ENCODE measurements at regions not wholly inside any gene's neighbourhood (a gene's known extent, or its start where the extent isn't known, plus 50 kb on each side); places are given as distances from the start of the nearest gene placed in this dataset.
"Not testable (repeated sequence)": the region's sequence is repeated elsewhere in the genome, so short reads cannot be mapped to it uniquely, and the experiment has no call there.

DNA sequence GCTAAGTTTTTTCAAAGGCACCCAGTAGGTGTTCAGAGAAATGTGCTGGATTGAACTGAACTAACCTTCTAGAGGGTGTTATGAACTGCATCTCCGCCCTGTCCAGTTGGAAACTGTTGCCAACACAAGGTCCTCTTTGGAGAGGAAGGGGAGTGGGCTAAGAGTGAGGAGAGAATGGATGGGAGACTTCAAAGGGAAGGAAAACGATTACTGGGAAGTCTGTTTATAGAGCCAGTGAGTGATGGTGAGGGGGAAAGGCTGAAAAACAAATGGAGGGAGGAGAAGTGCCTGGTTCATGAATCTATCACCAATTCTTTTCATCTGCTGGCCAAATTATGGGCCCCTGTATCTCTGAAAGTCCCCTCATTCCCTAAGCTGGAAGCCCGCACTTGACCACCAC, 86.0 kb upstream of the TBX5 start:
- H3K4me3 ChIP-seq (replicated peaks in 1 of 3; ENCODE audit: insufficient read depth in 1 of 3, low read depth in 1 of 3, low read length in 3 of 3) = no peak overlapping the region
- H3K79me2 ChIP-seq (ENCODE audit: control insufficient read depth, insufficient read depth, low read length) = no peaks in the 10 kb centered on the region
- no peaks in the 10 kb centered on the region for H3K27me3 ChIP-seq (ENCODE audit: control insufficient read depth in 2 of 2, insufficient read depth in 2 of 2, low read length in 2 of 2)
- intact Hi-C loops (cut with micrococcal nuclease) = no loop called here
- dilution Hi-C loops (cut with MboI; ENCODE audit: extremely low pct_ligation_motif_present, low sequenced_read_pairs) = loop anchor here (25.0 kb wide), 1 partner anchor 480 kb away; no protein-coding TSS in a partner anchor
- FAIRE-seq (no peak), DNase-seq (ENCODE audit: low read depth, low spot score) (no peak)
- no TSS peak for BruUV-seq (replicated peaks)
- H2AFZ ChIP-seq (ENCODE audit: low read depth, low read length) = no peak overlapping the region
- H3K27ac ChIP-seq (ENCODE audit: insufficient read depth, low read depth, low read length) = no peak overlapping the region
- no peak overlapping the region for H3K4me2 ChIP-seq (ENCODE audit: insufficient read depth, low read length)
- H3K4me1 ChIP-seq (ENCODE audit: control insufficient read depth, extremely low read depth, insufficient read depth, low read length) = no peaks in the 10 kb centered on the region
- H3K9me1 ChIP-seq (replicated peaks; ENCODE audit: control insufficient read depth, extremely low read depth, insufficient read depth, low read length) = no peaks in the 10 kb centered on the region
- no peaks in the 10 kb centered on the region for H4K20me1 ChIP-seq (replicated peaks; ENCODE audit: control insufficient read depth, extremely low read depth, insufficient read depth, low read length)
- TF ChIP-seq POLR2AphosphoS5 (IDR thresholded peaks at IDR 0.05; ENCODE audit: insufficient read depth, low read depth, low read length) (no peak), GATA2 (IDR thresholded peaks at IDR 0.05; ENCODE audit: insufficient read depth, insufficient read length, low read depth, low read length) (no peak), JUN (IDR thresholded peaks at IDR 0.05; ENCODE audit: borderline replicate concordance, insufficient read depth, insufficient read length, low read depth) (no peak), EZH2 (IDR thresholded peaks at IDR 0.05; ENCODE audit: borderline replicate concordance, low read depth, low read length, severe bottlenecking) (no peak), MYC (IDR thresholded peaks at IDR 0.05; ENCODE audit: low read depth, low read length) (no peak), POLR2A (IDR thresholded peaks at IDR 0.05; ENCODE audit: low read depth, low read length) (no peak), FOS (IDR thresholded peaks at IDR 0.05; ENCODE audit: borderline replicate concordance, insufficient read depth, low read length) (no peak)
- TF ChIP-seq, protein P1, sequence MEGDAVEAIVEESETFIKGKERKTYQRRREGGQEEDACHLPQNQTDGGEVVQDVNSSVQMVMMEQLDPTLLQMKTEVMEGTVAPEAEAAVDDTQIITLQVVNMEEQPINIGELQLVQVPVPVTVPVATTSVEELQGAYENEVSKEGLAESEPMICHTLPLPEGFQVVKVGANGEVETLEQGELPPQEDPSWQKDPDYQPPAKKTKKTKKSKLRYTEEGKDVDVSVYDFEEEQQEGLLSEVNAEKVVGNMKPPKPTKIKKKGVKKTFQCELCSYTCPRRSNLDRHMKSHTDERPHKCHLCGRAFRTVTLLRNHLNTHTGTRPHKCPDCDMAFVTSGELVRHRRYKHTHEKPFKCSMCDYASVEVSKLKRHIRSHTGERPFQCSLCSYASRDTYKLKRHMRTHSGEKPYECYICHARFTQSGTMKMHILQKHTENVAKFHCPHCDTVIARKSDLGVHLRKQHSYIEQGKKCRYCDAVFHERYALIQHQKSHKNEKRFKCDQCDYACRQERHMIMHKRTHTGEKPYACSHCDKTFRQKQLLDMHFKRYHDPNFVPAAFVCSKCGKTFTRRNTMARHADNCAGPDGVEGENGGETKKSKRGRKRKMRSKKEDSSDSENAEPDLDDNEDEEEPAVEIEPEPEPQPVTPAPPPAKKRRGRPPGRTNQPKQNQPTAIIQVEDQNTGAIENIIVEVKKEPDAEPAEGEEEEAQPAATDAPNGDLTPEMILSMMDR (IDR thresholded peaks at IDR 0.05; ENCODE audit: extremely low read depth in 1 of 2, insufficient read depth in 1 of 2, low read depth in 1 of 2, low read length in 2 of 2) = no peak
- TF ChIP-seq, protein P2, sequence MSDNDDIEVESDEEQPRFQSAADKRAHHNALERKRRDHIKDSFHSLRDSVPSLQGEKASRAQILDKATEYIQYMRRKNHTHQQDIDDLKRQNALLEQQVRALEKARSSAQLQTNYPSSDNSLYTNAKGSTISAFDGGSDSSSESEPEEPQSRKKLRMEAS (IDR thresholded peaks at IDR 0.05; ENCODE audit: insufficient read depth, insufficient read length) = no peak
- H3K36me3 ChIP-seq (ENCODE audit: control insufficient read depth in 2 of 2, extremely low read depth in 1 of 2, insufficient read depth in 2 of 2, low read length in 2 of 2) = no peaks in the 10 kb centered on the region
- no peaks in the 10 kb centered on the region for H3K9me3 ChIP-seq (replicated peaks; ENCODE audit: control insufficient read depth, insufficient read depth, low read length)
- ChIA-PET POLR2A (no interaction called here), CTCF (no interaction called here)
- H3K9ac ChIP-seq (replicated peaks; ENCODE audit: extremely low read depth, insufficient read depth, low read length) = no peak overlapping the region

DNA sequence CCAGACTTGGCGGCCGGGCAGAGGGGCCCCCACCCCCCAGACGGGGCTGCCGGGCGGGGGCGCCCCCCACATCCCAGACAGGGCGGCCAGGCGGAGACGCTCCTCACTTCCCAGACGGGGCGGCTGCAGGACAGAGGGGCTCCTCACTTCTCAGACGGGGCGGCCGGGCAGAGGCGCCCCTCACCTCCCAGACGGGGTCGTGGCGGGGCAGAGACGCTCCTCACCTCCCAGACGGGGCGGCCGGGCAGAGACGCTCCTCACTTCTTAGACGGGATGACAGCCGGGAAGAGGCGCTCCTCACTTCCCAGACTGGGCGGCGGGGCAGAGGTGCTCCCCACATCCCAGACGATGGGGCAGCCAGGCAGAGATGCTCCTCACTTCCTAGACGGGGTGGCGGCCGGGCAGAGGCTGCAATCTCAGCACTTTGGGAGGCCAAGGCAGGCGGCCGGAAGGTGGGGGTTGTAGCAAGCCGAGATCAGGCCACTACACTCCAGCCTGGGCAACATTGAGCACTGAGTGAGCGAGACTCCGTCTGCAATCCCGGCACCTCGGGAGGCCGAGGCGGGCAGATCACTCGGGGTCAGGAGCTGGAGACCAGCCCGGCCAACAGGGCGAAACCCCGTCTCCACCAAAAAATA, 79.0 kb upstream of the TBX5 start:
- H4K20me1 ChIP-seq (replicated peaks; ENCODE audit: control insufficient read depth, extremely low read depth, insufficient read depth, low read length); H3K9ac ChIP-seq (replicated peaks; ENCODE audit: extremely low read depth, insufficient read depth, low read length); CTCF ChIA-PET; H3K79me2 ChIP-seq (ENCODE audit: control insufficient read depth, insufficient read depth, low read length); DNase-seq (ENCODE audit: low read depth, low spot score); H3K4me1 ChIP-seq (ENCODE audit: control insufficient read depth, extremely low read depth, insufficient read depth, low read length); POLR2A ChIA-PET; BruUV-seq (replicated peaks); H3K4me2 ChIP-seq (ENCODE audit: insufficient read depth, low read length); H3K9me1 ChIP-seq (replicated peaks; ENCODE audit: control insufficient read depth, extremely low read depth, insufficient read depth, low read length); H3K4me3 ChIP-seq (replicated peaks in 1 of 3; ENCODE audit: insufficient read depth in 1 of 3, low read depth in 1 of 3, low read length in 3 of 3); H2AFZ ChIP-seq (ENCODE audit: low read depth, low read length); H3K27ac ChIP-seq (ENCODE audit: insufficient read depth, low read depth, low read length); H3K9me3 ChIP-seq (replicated peaks; ENCODE audit: control insufficient read depth, insufficient read depth, low read length); FAIRE-seq; H3K36me3 ChIP-seq (ENCODE audit: control insufficient read depth in 2 of 2, extremely low read depth in 1 of 2, insufficient read depth in 2 of 2, low read length in 2 of 2); intact Hi-C loops (cut with micrococcal nuclease): not testable (repeated sequence)
- peaks cover 8 to 11% of the 10 kb centered on the region in 2 experiments for H3K27me3 ChIP-seq (ENCODE audit: control insufficient read depth in 2 of 2, insufficient read depth in 2 of 2, low read length in 2 of 2)
- dilution Hi-C loops (cut with MboI; ENCODE audit: extremely low pct_ligation_motif_present, low sequenced_read_pairs) = loop anchor here (25.0 kb wide), 1 partner anchor 473 kb away; no protein-coding TSS in a partner anchor
